Astrocyte (in vitro differentiated cells and primary cell): ENCODE measurements at regions not wholly inside any gene's neighbourhood (a gene's known extent, or its start where the extent isn't known, plus 50 kb on each side); places are given as distances from the start of the nearest gene placed in this dataset.

Source experiments
- DNase-seq: peaks from one replicate; pipeline ENCODE4 v3.0.0-alpha.2; 2010; ENCODE audit warnings: low read depth
- FAIRE-seq: peaks from 2 replicates; lab custom pipeline; 2011; peaks lifted over from hg19 to GRCh38; lab: Jason Lieb, UNC
- H2AFZ ChIP-seq: 2 replicates; pipeline ENCODE4 v1.6.0; 2012; ENCODE audit warnings: low read depth, low read length, inconsistent platforms
- H3K27ac ChIP-seq: 2 replicates; pipeline ENCODE4 v1.5.1; 2011; ENCODE audit warnings: low read depth, low read length, inconsistent platforms
- H3K27me3 ChIP-seq: 2 replicates; pipeline ENCODE4 v1.6.0; 2011; ENCODE audit warnings: low read length, inconsistent platforms; ENCODE audit not compliant: insufficient read depth
- H3K36me3 ChIP-seq: 2 replicates; pipeline ENCODE4 v1.5.1; 2011; ENCODE audit warnings: low read length, inconsistent platforms; ENCODE audit not compliant: insufficient read depth
- H3K4me1 ChIP-seq: 2 replicates; pipeline ENCODE4 v1.5.1; 2011; ENCODE audit warnings: low read length, inconsistent platforms; ENCODE audit not compliant: insufficient read depth
- H3K4me2 ChIP-seq: 2 replicates; pipeline ENCODE4 v1.6.0; 2012; ENCODE audit warnings: low read length, inconsistent platforms
- H3K4me3 ChIP-seq: 2 replicates; pipeline ENCODE4 v1.5.1; 2011; ENCODE audit warnings: low read depth, mild to moderate bottlenecking, low read length, inconsistent platforms; ENCODE audit not compliant: insufficient read depth
- H3K79me2 ChIP-seq: 2 replicates; pipeline ENCODE4 v1.6.0; 2012; ENCODE audit warnings: mild to moderate bottlenecking, low read length, inconsistent platforms; ENCODE audit not compliant: insufficient read depth
- H3K9ac ChIP-seq: 2 replicates; pipeline ENCODE4 v1.6.0; 2012; ENCODE audit warnings: mild to moderate bottlenecking, low read length, inconsistent platforms
- H3K9me3 ChIP-seq: 2 replicates; pipeline ENCODE4 v1.5.1; 2012; ENCODE audit warnings: low read depth, mild to moderate bottlenecking, low read length, inconsistent platforms; ENCODE audit not compliant: insufficient read depth
- H4K20me1 ChIP-seq: 2 replicates; pipeline ENCODE4 v1.6.0; 2012; ENCODE audit warnings: low read length, inconsistent platforms; ENCODE audit not compliant: insufficient read depth
- H3K27ac Mint-ChIP-seq: one replicate; pipeline ENCODE4 v1.8.0; 2021; ENCODE audit warnings: mild to moderate bottlenecking, mixed read lengths; ENCODE audit not compliant: unreplicated experiment
- H3K27me3 Mint-ChIP-seq: one replicate; pipeline ENCODE4 v1.8.0; 2021; ENCODE audit warnings: low read depth, mixed read lengths; ENCODE audit not compliant: unreplicated experiment
- H3K36me3 Mint-ChIP-seq: one replicate; pipeline ENCODE4 v1.8.0; 2021; ENCODE audit warnings: low read depth, mixed read lengths; ENCODE audit not compliant: unreplicated experiment
- H3K4me1 Mint-ChIP-seq: one replicate; pipeline ENCODE4 v1.8.0; 2021; ENCODE audit warnings: low read depth, mixed read lengths; ENCODE audit not compliant: unreplicated experiment
- H3K4me3 Mint-ChIP-seq: one replicate; pipeline ENCODE4 v1.8.0; 2021; ENCODE audit warnings: mild to moderate bottlenecking, moderate library complexity, mixed read lengths; ENCODE audit not compliant: unreplicated experiment
- H3K9me3 Mint-ChIP-seq: one replicate; pipeline ENCODE4 v1.8.0; 2021; ENCODE audit warnings: mild to moderate bottlenecking, mixed read lengths; ENCODE audit not compliant: unreplicated experiment
- CTCF ChIP-seq: IDR thresholded peaks from 2 replicates; pipeline ENCODE4 v1.5.1; 2011; ENCODE audit warnings: low read depth, mild to moderate bottlenecking, inconsistent platforms, low read length, moderate library complexity; ENCODE audit not compliant: insufficient read depth
- EZH2 ChIP-seq: IDR thresholded peaks from 2 replicates; pipeline ENCODE4 v1.6.1; 2012; ENCODE audit warnings: mild to moderate bottlenecking, low read length, inconsistent platforms; ENCODE audit not compliant: insufficient read depth

GRCh38 chr10:118914629-118915028 is 114.9 kb upstream of the NANOS1 start:
- Histone ChIP-seq H3K27me3 (no peaks in the 10 kb centered on the region), H3K4me3 (no peak overlapping the region), H3K4me1 (peaks cover 4% of the 10 kb centered on the region), H3K36me3 (no peaks in the 10 kb centered on the region), H3K27ac (no peak overlapping the region), H3K4me2 (no peak overlapping the region), H3K9me3 (no peaks in the 10 kb centered on the region), H4K20me1 (no peaks in the 10 kb centered on the region), H2AFZ (no peak overlapping the region), H3K9ac (no peak overlapping the region), H3K79me2 (no peaks in the 10 kb centered on the region)
- FAIRE-seq (no peak), DNase-seq (no peak)
- H3K27me3 Mint-ChIP-seq = peaks cover 4% of the 10 kb centered on the region
- H3K4me1 Mint-ChIP-seq = peaks cover 25% of the 10 kb centered on the region
- TF ChIP-seq CTCF = no peak
- no peak for TF ChIP-seq EZH2
- H3K4me3 Mint-ChIP-seq = no peak overlapping the region
- no peaks in the 10 kb centered on the region for H3K36me3 Mint-ChIP-seq
- H3K27ac Mint-ChIP-seq = no peak overlapping the region
- peaks cover 4% of the 10 kb centered on the region for H3K9me3 Mint-ChIP-seq

GRCh38 chr10:118915161-118915560 is 114.4 kb upstream of the NANOS1 start:
- Histone ChIP-seq H3K9ac (no peak overlapping the region), H3K79me2 (no peaks in the 10 kb centered on the region), H3K36me3 (no peaks in the 10 kb centered on the region), H4K20me1 (no peaks in the 10 kb centered on the region), H2AFZ (no peak overlapping the region), H3K4me2 (no peak overlapping the region), H3K4me1 (peaks cover 4% of the 10 kb centered on the region), H3K4me3 (no peak overlapping the region), H3K27ac (no peak overlapping the region), H3K27me3 (no peaks in the 10 kb centered on the region), H3K9me3 (no peaks in the 10 kb centered on the region)
- TF ChIP-seq CTCF (no peak), EZH2 (no peak)
- H3K27ac Mint-ChIP-seq = no peak overlapping the region
- no peak overlapping the region for H3K4me3 Mint-ChIP-seq
- H3K9me3 Mint-ChIP-seq = peaks cover 3% of the 10 kb centered on the region
- no peak for FAIRE-seq
- H3K27me3 Mint-ChIP-seq = peaks cover 4% of the 10 kb centered on the region
- no peaks in the 10 kb centered on the region for H3K36me3 Mint-ChIP-seq
- peaks cover 25% of the 10 kb centered on the region for H3K4me1 Mint-ChIP-seq
- no peak for DNase-seq

GRCh38 chr10:118916777-118917176 is 112.7 kb upstream of the NANOS1 start:
- no peak overlapping the region for H3K27ac Mint-ChIP-seq
- Histone ChIP-seq H2AFZ (no peak overlapping the region), H3K27ac (no peak overlapping the region), H4K20me1 (no peaks in the 10 kb centered on the region), H3K4me2 (no peak overlapping the region), H3K79me2 (no peaks in the 10 kb centered on the region), H3K4me3 (no peak overlapping the region), H3K36me3 (no peaks in the 10 kb centered on the region), H3K9ac (no peak overlapping the region), H3K27me3 (no peaks in the 10 kb centered on the region), H3K4me1 (no peaks in the 10 kb centered on the region), H3K9me3 (no peaks in the 10 kb centered on the region)
- H3K4me3 Mint-ChIP-seq = no peak overlapping the region
- H3K4me1 Mint-ChIP-seq = peaks cover 16% of the 10 kb centered on the region
- no peak for TF ChIP-seq EZH2
- peaks cover 6% of the 10 kb centered on the region for H3K27me3 Mint-ChIP-seq
- H3K9me3 Mint-ChIP-seq = peaks cover 3% of the 10 kb centered on the region
- DNase-seq (no peak), FAIRE-seq (no peak)
- H3K36me3 Mint-ChIP-seq = no peaks in the 10 kb centered on the region
